Astrocyte (in vitro differentiated cells and primary cell): ENCODE measurements at regions not wholly inside any gene's neighbourhood (a gene's known extent, or its start where the extent isn't known, plus 50 kb on each side); places are given as distances from the start of the nearest gene placed in this dataset.

Experiments
- CTCF ChIP-seq: IDR thresholded peaks from 2 replicates; pipeline ENCODE4 v1.5.1; 2011; ENCODE audit warnings: low read depth, mild to moderate bottlenecking, inconsistent platforms, low read length, moderate library complexity; ENCODE audit not compliant: insufficient read depth
- EZH2 ChIP-seq: IDR thresholded peaks from 2 replicates; pipeline ENCODE4 v1.6.1; 2012; ENCODE audit warnings: mild to moderate bottlenecking, low read length, inconsistent platforms; ENCODE audit not compliant: insufficient read depth

GRCh38 chr20:19083136-19083621, 129.3 kb upstream of the SLC24A3 start:
- TF ChIP-seq EZH2 = no peak
- TF ChIP-seq CTCF = no peak
